H1 (cell line): ENCODE measurements at regions not wholly inside any gene's neighbourhood (a gene's known extent, or its start where the extent isn't known, plus 50 kb on each side); places are given as distances from the start of the nearest gene placed in this dataset.

Experiments used
- CBX8 ChIP-seq: fragments of 300-800, 300-1000 bp; sonication (generic); IDR thresholded peaks from 2 replicates; pipeline ENCODE4 v1.7.1; 2016; ENCODE audit warnings: low read depth, low read length, borderline replicate concordance
- GABPA ChIP-seq: IDR thresholded peaks from 2 replicates; pipeline ENCODE4 v1.6.1; 2011; ENCODE audit warnings: mild to moderate bottlenecking, low read length, moderate library complexity, borderline replicate concordance; ENCODE audit not compliant: insufficient read depth
- POLR2A ChIP-seq, 2 experiments: IDR thresholded peaks; 1 replicate in 1 of 2; 2 replicates in 1 of 2; pipeline ENCODE4 v1.6.1; 2011; ENCODE audit warnings: low read depth in 2 of 2, low read length in 2 of 2, mild to moderate bottlenecking in 2 of 2; ENCODE audit errors: control extremely low read depth in 1 of 2
- TF ChIP-seq, protein P1 (sequence below): fragments of 300-600 bp; sonication (generic); IDR thresholded peaks from 2 replicates; pipeline ENCODE4 v1.7.1; 2012; ENCODE audit warnings: low read length, moderate library complexity, mild to moderate bottlenecking, inconsistent platforms; ENCODE audit not compliant: insufficient replicate concordance

DNA sequence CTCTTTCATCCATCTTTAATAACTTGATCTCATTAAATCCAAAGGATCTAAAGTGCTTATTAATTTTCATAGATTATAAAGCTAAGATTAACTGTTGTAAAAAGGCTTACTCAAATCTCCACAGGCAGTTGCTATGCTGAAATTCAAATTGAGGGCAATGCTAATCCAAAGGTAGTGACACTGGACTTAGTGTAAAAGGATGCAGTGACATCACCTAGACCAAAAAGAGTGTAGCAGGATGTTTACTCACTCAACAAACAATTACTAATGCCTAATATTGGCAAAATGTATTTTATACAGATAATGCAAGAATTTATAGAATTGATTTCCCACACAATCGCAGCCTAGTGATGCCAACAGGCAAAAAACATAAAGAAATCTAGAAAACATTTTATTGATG is 756.2 kb downstream of the CDH9 start (continued):
- TF ChIP-seq, protein P1, sequence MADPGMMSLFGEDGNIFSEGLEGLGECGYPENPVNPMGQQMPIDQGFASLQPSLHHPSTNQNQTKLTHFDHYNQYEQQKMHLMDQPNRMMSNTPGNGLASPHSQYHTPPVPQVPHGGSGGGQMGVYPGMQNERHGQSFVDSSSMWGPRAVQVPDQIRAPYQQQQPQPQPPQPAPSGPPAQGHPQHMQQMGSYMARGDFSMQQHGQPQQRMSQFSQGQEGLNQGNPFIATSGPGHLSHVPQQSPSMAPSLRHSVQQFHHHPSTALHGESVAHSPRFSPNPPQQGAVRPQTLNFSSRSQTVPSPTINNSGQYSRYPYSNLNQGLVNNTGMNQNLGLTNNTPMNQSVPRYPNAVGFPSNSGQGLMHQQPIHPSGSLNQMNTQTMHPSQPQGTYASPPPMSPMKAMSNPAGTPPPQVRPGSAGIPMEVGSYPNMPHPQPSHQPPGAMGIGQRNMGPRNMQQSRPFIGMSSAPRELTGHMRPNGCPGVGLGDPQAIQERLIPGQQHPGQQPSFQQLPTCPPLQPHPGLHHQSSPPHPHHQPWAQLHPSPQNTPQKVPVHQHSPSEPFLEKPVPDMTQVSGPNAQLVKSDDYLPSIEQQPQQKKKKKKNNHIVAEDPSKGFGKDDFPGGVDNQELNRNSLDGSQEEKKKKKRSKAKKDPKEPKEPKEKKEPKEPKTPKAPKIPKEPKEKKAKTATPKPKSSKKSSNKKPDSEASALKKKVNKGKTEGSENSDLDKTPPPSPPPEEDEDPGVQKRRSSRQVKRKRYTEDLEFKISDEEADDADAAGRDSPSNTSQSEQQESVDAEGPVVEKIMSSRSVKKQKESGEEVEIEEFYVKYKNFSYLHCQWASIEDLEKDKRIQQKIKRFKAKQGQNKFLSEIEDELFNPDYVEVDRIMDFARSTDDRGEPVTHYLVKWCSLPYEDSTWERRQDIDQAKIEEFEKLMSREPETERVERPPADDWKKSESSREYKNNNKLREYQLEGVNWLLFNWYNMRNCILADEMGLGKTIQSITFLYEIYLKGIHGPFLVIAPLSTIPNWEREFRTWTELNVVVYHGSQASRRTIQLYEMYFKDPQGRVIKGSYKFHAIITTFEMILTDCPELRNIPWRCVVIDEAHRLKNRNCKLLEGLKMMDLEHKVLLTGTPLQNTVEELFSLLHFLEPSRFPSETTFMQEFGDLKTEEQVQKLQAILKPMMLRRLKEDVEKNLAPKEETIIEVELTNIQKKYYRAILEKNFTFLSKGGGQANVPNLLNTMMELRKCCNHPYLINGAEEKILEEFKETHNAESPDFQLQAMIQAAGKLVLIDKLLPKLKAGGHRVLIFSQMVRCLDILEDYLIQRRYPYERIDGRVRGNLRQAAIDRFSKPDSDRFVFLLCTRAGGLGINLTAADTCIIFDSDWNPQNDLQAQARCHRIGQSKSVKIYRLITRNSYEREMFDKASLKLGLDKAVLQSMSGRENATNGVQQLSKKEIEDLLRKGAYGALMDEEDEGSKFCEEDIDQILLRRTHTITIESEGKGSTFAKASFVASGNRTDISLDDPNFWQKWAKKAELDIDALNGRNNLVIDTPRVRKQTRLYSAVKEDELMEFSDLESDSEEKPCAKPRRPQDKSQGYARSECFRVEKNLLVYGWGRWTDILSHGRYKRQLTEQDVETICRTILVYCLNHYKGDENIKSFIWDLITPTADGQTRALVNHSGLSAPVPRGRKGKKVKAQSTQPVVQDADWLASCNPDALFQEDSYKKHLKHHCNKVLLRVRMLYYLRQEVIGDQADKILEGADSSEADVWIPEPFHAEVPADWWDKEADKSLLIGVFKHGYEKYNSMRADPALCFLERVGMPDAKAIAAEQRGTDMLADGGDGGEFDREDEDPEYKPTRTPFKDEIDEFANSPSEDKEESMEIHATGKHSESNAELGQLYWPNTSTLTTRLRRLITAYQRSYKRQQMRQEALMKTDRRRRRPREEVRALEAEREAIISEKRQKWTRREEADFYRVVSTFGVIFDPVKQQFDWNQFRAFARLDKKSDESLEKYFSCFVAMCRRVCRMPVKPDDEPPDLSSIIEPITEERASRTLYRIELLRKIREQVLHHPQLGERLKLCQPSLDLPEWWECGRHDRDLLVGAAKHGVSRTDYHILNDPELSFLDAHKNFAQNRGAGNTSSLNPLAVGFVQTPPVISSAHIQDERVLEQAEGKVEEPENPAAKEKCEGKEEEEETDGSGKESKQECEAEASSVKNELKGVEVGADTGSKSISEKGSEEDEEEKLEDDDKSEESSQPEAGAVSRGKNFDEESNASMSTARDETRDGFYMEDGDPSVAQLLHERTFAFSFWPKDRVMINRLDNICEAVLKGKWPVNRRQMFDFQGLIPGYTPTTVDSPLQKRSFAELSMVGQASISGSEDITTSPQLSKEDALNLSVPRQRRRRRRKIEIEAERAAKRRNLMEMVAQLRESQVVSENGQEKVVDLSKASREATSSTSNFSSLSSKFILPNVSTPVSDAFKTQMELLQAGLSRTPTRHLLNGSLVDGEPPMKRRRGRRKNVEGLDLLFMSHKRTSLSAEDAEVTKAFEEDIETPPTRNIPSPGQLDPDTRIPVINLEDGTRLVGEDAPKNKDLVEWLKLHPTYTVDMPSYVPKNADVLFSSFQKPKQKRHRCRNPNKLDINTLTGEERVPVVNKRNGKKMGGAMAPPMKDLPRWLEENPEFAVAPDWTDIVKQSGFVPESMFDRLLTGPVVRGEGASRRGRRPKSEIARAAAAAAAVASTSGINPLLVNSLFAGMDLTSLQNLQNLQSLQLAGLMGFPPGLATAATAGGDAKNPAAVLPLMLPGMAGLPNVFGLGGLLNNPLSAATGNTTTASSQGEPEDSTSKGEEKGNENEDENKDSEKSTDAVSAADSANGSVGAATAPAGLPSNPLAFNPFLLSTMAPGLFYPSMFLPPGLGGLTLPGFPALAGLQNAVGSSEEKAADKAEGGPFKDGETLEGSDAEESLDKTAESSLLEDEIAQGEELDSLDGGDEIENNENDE, result no peak
- TF ChIP-seq GABPA (no peak), POLR2A (IDR thresholded peaks at IDR 0.05; ENCODE audit: control extremely low read depth in 1 of 2, low read depth in 2 of 2, low read length in 2 of 2) (no peak), CBX8 (no peak)
